OCI-LY7 (cell line): ENCODE measurements at regions not wholly inside any gene's neighbourhood (a gene's known extent, or its start where the extent isn't known, plus 50 kb on each side); places are given as distances from the start of the nearest gene placed in this dataset.

Source experiments
- CTCF ChIP-seq: fragments of 200-600 bp; sonication (generic); conservative IDR thresholded peaks from 2 replicates; pipeline ENCODE4 v1.5.1; 2014; ENCODE audit warnings: mild to moderate bottlenecking, antibody characterized with exemption, low read length, moderate library complexity, mixed read lengths
- EZH2phosphoT487 ChIP-seq: fragments of 200-600 bp; sonication (generic); IDR thresholded peaks from 2 replicates; pipeline ENCODE4 v1.6.1; 2018; ENCODE audit warnings: low read depth, borderline replicate concordance, mild to moderate bottlenecking, mixed run types, antibody characterized with exemption, low read length, moderate library complexity, mixed read lengths

- no peak for TF ChIP-seq CTCF
- TF ChIP-seq EZH2phosphoT487, result no peak
Observed at GRCh38 chr3:166457382-166457781, 620.2 kb upstream of the BCHE start.
